HCT116 (cell line): ENCODE measurements at regions not wholly inside any gene's neighbourhood (a gene's known extent, or its start where the extent isn't known, plus 50 kb on each side); places are given as distances from the start of the nearest gene placed in this dataset.

ENCODE experiments used
- CTCF ChIP-seq, 3 experiments: fragments of 200-600 bp in 1 of 3; sonication (generic) in 1 of 3; IDR thresholded peaks in 2 of 3; conservative IDR thresholded peaks in 1 of 3; 2 replicates each; pipeline ENCODE4 v1.5.1; 2012 to 2017; ENCODE audit warnings: low read depth in 2 of 3, low read length in 2 of 3, antibody characterized with exemption in 1 of 3, borderline replicate concordance in 1 of 3, control low read depth in 1 of 3, mild to moderate bottlenecking in 1 of 3, mixed read lengths in 1 of 3, mixed run types in 1 of 3, moderate library complexity in 1 of 3; ENCODE audit not compliant: insufficient read depth in 1 of 3
- EGR1 ChIP-seq: IDR thresholded peaks from 2 replicates; pipeline ENCODE4 v1.6.1; 2012; ENCODE audit warnings: low read depth
- EZH2 ChIP-seq: fragments of 200-600 bp; sonication (generic); IDR thresholded peaks from 2 replicates; pipeline ENCODE4 v1.6.1; 2017; ENCODE audit warnings: antibody characterized with exemption, mixed run types
- EZH2phosphoT487 ChIP-seq: fragments of 200-600 bp; IDR thresholded peaks from 2 replicates; pipeline ENCODE4 v1.6.1; 2018; ENCODE audit warnings: antibody characterized with exemption, borderline replicate concordance
- JUND ChIP-seq: IDR thresholded peaks from 2 replicates; pipeline ENCODE4 v1.6.1; 2012
- MAX ChIP-seq: IDR thresholded peaks from 2 replicates; pipeline ENCODE4 v1.6.1; 2012
- POLR2A ChIP-seq: IDR thresholded peaks from 2 replicates; pipeline ENCODE4 v1.7.0; 2011; ENCODE audit warnings: borderline replicate concordance; ENCODE audit not compliant: insufficient read depth, insufficient read length; ENCODE audit errors: extremely low read depth
- RAD21 ChIP-seq: IDR thresholded peaks from 2 replicates; pipeline ENCODE4 v1.6.1; 2012; ENCODE audit warnings: low read depth, mild to moderate bottlenecking
- SIN3A ChIP-seq: IDR thresholded peaks from 2 replicates; pipeline ENCODE4 v1.6.1; 2012; ENCODE audit warnings: low read depth
- SP1 ChIP-seq: IDR thresholded peaks from 2 replicates; pipeline ENCODE4 v1.6.1; 2012; ENCODE audit warnings: low read depth
- ZFX ChIP-seq: fragments of 450-650 bp; IDR thresholded peaks from 2 replicates; pipeline ENCODE4 v1.6.1; 2017
- ZNF274 ChIP-seq: fragments of 200-500 bp; sonication (Bioruptor generic); IDR thresholded peaks from 2 replicates; pipeline ENCODE4 v1.6.1; 2014; ENCODE audit warnings: mild to moderate bottlenecking, low read depth, low read length, inconsistent platforms

GRCh38 chr11:101357771-101358170 lies 226.0 kb downstream of the TRPC6 start:
- no peak for TF ChIP-seq EGR1
- TF ChIP-seq CTCF (IDR thresholded peaks at IDR 0.05 in 2 of 3, conservative IDR thresholded peaks at IDR 0.05 in 1 of 3; ENCODE audit: borderline replicate concordance in 1 of 3, insufficient read depth in 1 of 3, low read depth in 2 of 3, low read length in 2 of 3), result no peak
- TF ChIP-seq EZH2, result no peak
- no peak for TF ChIP-seq POLR2A
- no peak for TF ChIP-seq ZFX
- TF ChIP-seq ZNF274, result no peak
- TF ChIP-seq EZH2phosphoT487, result no peak
- TF ChIP-seq SP1, result no peak
- TF ChIP-seq MAX, result no peak
- no peak for TF ChIP-seq RAD21
- no peak for TF ChIP-seq JUND
- no peak for TF ChIP-seq SIN3A
